ENCODE measurements at regions not wholly inside any gene's neighbourhood (a gene's known extent, or its start where the extent isn't known, plus 50 kb on each side); places are given as distances from the start of the nearest gene placed in this dataset.
"Not testable (repeated sequence)": the region's sequence is repeated elsewhere in the genome, so short reads cannot be mapped to it uniquely, and the experiment has no call there.

DNA sequence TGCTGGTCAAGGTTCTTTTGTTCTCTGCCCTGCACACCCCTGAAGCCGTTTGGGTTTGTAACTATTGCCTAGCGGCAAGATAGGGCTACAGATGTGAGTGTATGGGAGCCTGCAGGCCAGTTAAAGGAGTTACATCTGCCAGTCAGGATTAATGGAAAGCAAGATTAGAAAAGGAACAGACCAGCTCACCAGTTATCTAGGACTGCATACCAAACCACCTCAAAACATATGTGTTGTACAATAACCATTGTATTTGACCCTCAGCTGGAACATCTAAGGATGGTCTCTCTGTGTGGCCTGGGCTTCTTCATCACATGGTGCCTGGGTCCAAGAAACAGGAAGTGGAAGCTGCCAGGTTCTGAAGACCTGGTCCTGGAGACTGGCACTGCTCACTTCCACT, 52.5 kb upstream of the FBXO28 start:
- DNase-seq (ENCODE audit: low read depth), result no peak

DNA sequence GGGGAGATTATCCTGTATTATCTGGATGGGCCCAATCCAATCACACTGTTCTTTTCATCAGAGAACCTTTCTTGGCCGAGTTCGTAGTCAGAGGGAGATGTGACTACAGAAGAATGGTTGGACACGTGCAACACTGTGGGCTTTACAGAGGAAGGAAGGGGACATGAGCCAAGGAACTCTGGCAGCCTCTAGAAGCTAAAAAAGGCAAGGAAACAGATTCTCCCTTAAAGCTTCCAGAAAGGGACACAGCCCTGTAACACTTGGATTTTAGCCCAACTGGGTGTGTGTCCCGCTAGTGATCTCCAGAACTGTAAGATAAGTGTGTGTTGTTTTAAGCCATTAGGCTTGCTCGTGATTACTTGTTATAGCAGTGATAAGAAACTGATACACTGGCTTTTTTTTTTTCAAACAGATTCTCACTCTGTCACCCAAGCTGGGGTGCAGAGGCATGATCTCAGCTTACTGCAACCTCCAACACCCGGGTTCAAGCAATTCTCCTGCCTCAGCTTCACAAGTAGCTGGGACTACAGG, 53.9 kb upstream of the FBXO28 start:
- no peak for DNase-seq (ENCODE audit: low read depth)

GRCh38 chr1:224058303-224058702, 55.6 kb upstream of the FBXO28 start:
- DNase-seq (ENCODE audit: low read depth), result peak; percentile 77

DNA sequence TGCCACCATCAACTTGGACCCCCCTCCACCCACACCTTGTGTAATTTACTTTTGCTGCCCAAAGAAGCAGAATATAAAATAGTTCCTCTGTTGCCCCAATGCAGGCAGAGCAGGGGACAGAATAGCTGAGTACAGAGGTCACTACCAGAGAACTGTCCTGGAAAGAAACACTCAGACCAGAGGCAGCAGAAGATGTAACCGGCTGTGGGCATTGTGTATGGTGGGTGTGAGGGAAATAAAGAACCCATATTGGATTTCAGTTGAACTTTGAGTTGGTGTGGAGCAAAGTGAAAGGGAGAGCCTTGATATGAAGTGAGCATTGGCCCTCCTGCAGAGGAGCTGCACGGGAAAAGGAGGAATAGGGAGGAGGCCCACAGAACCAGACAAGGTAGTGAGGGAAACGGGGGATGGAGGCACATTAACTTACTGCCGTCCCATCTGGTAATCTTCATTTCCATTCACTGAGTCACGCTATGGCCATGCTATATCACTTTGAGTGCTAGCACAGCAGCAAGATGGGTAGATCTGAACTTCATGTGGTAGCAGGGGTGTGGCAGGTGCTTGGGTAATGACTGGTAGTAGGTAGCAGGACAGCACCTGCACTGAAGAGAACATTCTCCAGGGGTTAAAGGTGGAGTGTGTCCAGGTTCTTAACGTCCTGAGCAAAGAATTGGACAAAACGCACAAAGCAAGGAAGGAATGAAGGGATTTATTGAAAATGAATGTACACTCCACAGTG, 56.3 kb upstream of the FBXO28 start:
- no peak for DNase-seq (ENCODE audit: low read depth)

GRCh38 chr1:224054611-224055010, 59.3 kb upstream of the FBXO28 start:
- no peak for DNase-seq (ENCODE audit: low read depth)

- DNase-seq (ENCODE audit: low read depth), result no peak
Observed at GRCh38 chr1:224054012-224054411, 59.9 kb upstream of the FBXO28 start.

DNA sequence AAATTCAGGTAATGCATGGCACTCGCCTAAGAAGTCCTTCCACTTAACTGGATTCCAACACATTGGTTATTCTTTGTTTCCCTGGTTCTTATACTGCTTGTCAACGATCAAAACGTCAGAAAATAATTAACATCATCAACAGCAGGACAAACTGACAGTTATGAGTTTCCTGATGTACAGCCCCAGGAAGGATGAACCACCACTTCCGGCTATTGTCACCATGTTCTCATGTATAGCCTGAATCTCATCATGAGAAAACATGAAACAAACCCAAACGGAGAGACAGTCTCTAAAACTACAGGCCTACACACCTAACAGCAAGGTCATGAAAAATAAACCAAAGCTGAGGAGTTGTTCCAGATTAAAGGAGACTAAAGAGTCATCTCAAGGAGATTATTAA, 60.5 kb upstream of the FBXO28 start:
- DNase-seq (ENCODE audit: low read depth), result no peak

DNA sequence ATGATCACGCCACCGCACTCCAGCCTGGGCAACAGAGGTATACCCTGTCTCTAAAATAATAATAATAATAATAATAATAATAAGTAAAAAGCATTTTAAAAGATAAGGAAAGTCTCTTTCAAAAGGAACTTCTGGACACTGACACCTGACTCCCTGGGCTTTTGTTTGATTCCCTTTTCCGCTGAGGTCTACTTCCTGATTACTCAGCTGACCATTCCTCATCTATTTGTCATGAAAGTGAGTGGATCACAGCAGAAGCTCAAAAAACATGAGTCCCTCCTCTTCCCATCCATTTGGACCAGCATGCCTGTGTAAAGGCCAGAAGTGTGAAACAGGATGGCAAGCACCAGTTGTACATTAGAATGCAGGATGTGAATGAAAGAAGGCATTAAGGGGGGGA, 61.1 kb upstream of the FBXO28 start:
- DNase-seq (ENCODE audit: low read depth), result peak; percentile 83

DNA sequence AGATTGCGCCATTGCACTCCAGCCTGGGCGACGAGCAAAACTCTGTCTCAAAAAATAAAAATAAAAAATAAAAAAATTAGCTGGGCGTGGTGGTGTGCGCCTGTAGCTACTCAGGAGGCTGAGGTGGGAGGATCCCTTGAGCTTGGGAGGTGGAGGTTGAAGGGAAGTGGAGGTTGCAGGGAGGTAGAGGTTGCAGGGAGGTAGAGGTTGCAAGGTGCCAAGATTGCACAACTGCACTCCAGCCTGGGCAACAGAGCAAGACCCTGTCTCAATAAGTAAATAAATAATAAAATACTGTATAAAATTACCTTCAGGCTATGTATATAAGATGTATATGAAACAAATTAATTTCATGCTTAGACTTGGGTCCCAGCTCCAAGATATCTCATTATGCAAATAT, 62.1 kb upstream of the FBXO28 start:
- DNase-seq (ENCODE audit: low read depth), result not testable (repeated sequence)

DNA sequence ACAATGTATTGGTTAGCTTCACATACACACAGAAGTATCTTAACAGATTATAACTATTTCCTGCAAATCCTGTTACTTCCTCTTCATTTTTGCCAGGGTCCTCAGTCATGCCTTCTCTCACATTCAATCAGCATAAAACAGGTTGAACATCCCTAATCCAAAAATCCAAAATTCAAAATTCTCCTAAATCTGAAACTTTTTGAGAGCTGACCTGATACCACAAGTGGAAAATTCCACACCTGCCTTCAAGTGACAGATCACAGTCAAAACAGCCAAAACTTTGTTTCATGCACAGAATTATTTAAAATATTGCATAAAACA, 62.9 kb upstream of the FBXO28 start:
- no peak for DNase-seq (ENCODE audit: low read depth)

DNA sequence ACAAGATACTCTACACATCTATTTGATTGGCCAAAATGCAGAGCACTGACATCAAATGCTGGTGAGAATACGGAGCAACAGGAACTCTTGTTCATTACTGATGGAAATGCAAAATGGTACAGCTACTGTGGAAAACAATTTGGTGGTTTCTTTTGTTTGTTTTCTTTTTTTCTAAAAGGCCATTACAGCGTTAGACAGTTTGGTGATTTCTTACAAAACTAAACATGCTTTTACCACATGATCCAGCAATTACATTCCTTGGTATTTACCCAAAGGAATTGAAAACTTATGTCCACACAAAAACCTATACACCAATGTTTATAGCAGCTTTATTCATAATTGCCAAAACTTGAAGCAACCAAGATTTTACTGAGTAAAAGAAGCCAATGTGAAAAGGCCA, 66.4 kb upstream of the FBXO28 start:
- DNase-seq (ENCODE audit: low read depth), result peak; percentile 62

DNA sequence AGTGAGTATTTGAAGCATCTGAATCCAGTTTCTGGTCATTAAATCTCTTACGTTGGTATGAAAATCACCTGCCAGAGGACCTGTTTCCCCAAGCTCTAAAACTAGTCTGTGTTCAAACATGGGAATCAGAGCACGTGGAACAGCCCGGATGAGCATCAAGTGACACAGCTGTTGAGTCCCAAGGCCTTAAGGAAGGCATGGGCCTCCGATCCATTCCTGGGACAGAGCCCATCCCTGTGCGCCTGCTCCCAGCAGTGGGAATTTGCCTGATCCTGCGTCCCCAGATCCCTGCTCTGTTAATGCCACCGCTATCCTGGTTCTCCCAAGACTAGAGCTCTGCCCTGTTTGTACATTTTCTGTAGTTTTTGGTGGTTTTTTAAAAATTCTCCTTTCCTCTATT, 68.4 kb upstream of the FBXO28 start:
- no peak for DNase-seq (ENCODE audit: low read depth)

DNA sequence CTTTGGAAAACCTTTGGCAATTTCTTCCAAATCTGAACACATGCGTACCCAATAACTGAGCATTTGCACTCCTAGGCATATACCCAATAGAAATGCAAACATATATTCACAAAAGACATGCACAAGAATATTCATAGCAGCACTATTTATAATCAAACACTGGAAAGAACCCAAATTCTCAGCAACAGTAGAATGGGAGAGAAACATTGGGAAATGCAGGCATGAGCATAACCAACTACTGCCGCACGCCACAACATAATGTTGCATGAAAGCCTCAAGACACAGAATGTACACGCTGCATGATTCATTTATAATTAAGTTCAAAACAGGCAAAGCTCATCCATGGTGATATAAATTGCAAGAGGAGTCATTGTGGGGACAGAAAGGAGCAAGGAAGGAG, 69.5 kb upstream of the FBXO28 start:
- no peak for DNase-seq (ENCODE audit: low read depth)

DNA sequence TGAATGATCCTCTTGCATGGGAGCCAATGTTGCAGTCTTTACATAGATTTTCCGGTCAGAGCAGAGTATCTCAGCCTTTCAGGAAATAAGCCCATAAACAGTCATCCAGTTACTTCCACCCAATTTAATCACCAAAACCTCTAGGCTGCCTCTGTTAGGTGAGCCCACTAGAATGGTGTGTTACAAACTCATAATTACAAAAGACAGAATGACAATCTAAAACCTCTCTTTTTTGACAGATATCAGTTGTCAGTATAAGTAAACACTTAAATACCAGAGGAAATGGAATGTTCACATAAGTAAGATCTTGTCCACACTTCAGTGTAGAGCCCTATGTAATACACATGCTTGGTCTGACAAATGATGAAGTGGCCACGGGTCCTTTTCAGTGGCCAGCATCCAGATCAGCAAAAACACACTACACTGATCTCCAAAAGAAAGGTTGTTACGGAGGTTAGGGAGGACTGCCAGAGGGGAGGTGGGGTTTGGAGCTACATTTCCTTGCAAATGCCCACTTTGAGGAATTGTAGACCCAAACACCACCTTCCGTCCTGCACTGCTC, 71.3 kb upstream of the FBXO28 start:
- DNase-seq (ENCODE audit: low read depth), result peak; percentile 71

DNA sequence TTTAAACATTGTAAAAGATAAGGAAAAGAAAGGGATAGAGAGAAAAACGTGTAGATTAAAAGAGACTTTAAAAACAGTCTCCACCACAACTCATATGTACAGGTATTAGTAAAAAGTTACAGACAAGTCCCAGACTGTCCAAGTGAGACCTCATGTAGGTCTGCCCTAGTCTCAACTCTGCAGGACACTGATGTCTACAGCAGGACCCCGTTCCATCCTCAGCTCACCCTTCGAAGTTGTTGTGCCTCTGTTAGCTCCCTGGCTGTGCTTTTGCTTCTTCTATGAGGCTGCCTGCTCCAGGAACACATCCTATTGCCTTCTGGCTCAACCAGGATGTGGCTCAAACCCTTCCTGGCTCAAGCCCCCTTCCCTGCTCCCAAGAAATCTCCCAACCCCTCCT, 72.9 kb upstream of the FBXO28 start:
- no peak for DNase-seq (ENCODE audit: low read depth)

GRCh38 chr1:224040423-224040822, 73.5 kb upstream of the FBXO28 start:
- DNase-seq (ENCODE audit: low read depth), result not testable (repeated sequence)

- DNase-seq (ENCODE audit: low read depth), result not testable (repeated sequence)
Observed at GRCh38 chr1:224040006-224040405, 73.9 kb upstream of the FBXO28 start.

- DNase-seq (ENCODE audit: low read depth), result not testable (repeated sequence)
Observed at GRCh38 chr1:224038832-224039231, 75.1 kb upstream of the FBXO28 start.

GRCh38 chr1:224037362-224037761, 76.5 kb upstream of the FBXO28 start:
- DNase-seq (ENCODE audit: low read depth), result not testable (repeated sequence)

GRCh38 chr1:224032608-224033276, 81.2 kb upstream of the FBXO28 start:
- not testable (repeated sequence) for DNase-seq (ENCODE audit: low read depth)

DNA sequence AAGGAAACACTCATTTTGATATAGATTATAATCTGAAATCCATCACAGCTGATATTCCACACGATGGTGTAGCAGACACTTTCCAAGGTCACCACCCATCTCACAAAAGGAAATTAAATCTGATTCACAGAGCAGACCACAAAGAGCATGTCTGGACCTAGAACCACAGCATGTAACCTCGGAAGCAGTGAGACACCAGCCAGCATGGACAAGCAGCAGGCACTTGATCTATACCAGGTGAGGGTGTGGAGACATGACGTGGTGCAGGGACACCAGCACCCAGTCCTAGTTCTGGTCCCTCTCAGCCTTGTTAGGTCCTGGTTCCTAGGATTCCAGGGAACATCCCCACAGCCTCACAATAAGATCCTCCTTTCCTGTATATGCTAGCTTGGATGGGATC, 81.9 kb upstream of the FBXO28 start:
- DNase-seq (ENCODE audit: low read depth), result not testable (repeated sequence)

DNA sequence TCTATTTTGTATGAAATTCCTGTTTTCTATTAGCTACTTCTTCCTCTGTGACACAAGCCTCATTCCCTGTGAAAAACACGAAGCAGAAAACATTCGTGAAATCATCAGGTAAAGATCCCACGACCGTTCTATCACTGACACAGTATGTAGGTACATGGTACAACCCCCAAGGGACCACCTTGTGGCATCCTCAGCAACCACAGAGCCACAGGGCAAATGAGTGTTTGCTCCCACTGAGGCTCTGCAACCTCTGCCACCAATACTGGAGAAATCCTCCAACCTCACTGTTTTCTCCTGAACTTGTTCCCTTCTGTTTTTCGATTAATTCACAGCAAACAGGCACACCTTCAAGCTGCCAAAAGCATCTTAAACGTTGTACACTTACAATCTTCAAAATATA, 83.7 kb upstream of the FBXO28 start:
- DNase-seq (ENCODE audit: low read depth), result not testable (repeated sequence)
